ENCODE measurements at regions not wholly inside any gene's neighbourhood (a gene's known extent, or its start where the extent isn't known, plus 50 kb on each side); places are given as distances from the start of the nearest gene placed in this dataset.

GRCh38 chr4:96016634-96017299, 176.9 kb downstream of the PDHA2 start:
- TF ChIP-seq CTCF (IDR thresholded peaks at IDR 0.05) (no peak), EZH2 (IDR thresholded peaks at IDR 0.05; ENCODE audit: borderline replicate concordance, insufficient read depth, low read depth, low read length, poor library complexity, severe bottlenecking) (no peak)
